ENCODE measurements at regions not wholly inside any gene's neighbourhood (a gene's known extent, or its start where the extent isn't known, plus 50 kb on each side); places are given as distances from the start of the nearest gene placed in this dataset.

GRCh38 chr6:156345700-156346099 lies 431.5 kb upstream of the ARID1B start:
- 65 to 74% (median 66%) methylated on average over 7 of the region's 7 CpGs for WGBS, 4 donors
- Histone ChIP-seq H3K27ac (no peak overlapping the region), H3K36me3 (replicated peaks in 1 of 2) (no peaks in the 10 kb centered on the region), H3K4me1 (replicated peaks in 1 of 2) (no peaks in the 10 kb centered on the region), H3K9me3 (replicated peaks in 1 of 3) (no peaks in the 10 kb centered on the region), H3K27me3 (no peaks in the 10 kb centered on the region), H3K4me3 (no peak overlapping the region)
- DNase-seq, result no peak
- TF ChIP-seq CTCF (IDR thresholded peaks at IDR 0.05), result no peak
- TF ChIP-seq POLR2A (IDR thresholded peaks at IDR 0.05), result no peak
- intact Hi-C loops (cut with DNase I), result no loop called here

- TF ChIP-seq CTCF (IDR thresholded peaks at IDR 0.05), result no peak
- no peak for TF ChIP-seq POLR2A (IDR thresholded peaks at IDR 0.05)
- 41 to 53% (median 46%) methylated on average over 2 of the region's 2 CpGs for WGBS, 4 donors
- no peak overlapping the region for H3K4me3 ChIP-seq
- H3K27ac ChIP-seq, result no peak overlapping the region
- H3K4me1 ChIP-seq (replicated peaks in 1 of 2), result no peaks in the 10 kb centered on the region
- H3K9me3 ChIP-seq (replicated peaks in 1 of 3), result no peaks in the 10 kb centered on the region
- no peaks in the 10 kb centered on the region for H3K27me3 ChIP-seq
- no peaks in the 10 kb centered on the region for H3K36me3 ChIP-seq (replicated peaks in 1 of 2)
- no peak for DNase-seq
- intact Hi-C loops (cut with DNase I), result no loop called here
Measured at GRCh38 chr6:156344491-156344890, 432.7 kb upstream of the ARID1B start.

GRCh38 chr6:156337801-156338200 lies 439.4 kb upstream of the ARID1B start:
- WGBS, 4 donors, result 80 to 90% (median 89%) methylated on average over 4 of the region's 4 CpGs
- no peaks in the 10 kb centered on the region for H3K36me3 ChIP-seq (replicated peaks in 1 of 2)
- TF ChIP-seq POLR2A (IDR thresholded peaks at IDR 0.05), result no peak
- no peak for TF ChIP-seq CTCF (IDR thresholded peaks at IDR 0.05)
- H3K27ac ChIP-seq, result no peak overlapping the region
- H3K27me3 ChIP-seq, result no peaks in the 10 kb centered on the region
- H3K4me3 ChIP-seq, result no peak overlapping the region
- H3K4me1 ChIP-seq (replicated peaks in 1 of 2), result no peaks in the 10 kb centered on the region
- no peak for DNase-seq
- intact Hi-C loops (cut with DNase I), result no loop called here
- no peaks in the 10 kb centered on the region for H3K9me3 ChIP-seq (replicated peaks in 1 of 3)

DNA sequence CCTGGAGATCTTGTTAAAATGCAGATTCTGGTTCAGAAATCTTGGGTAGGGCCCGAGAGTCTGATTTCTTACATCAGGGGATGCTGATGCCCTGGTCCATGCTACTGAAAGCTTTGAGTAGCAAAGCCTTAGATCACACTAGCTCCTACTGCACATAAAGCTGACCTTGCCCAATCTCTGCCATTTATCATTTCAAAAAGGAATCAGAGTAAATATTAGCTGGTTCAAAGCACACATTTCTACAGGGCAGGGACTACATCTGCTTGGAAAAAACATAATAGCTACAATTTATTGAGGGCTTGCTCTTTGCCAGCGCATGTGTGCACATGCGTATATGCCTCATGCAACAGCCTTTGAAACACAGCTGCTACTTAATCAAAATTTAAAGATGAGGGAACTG lies 440.4 kb upstream of the ARID1B start:
- 68 to 84% (median 72%) methylated on average over 3 of the region's 3 CpGs for WGBS, 4 donors
- Histone ChIP-seq H3K27ac (no peak overlapping the region), H3K36me3 (replicated peaks in 1 of 2) (no peaks in the 10 kb centered on the region), H3K4me3 (no peak overlapping the region), H3K4me1 (replicated peaks in 1 of 2) (no peaks in the 10 kb centered on the region), H3K27me3 (no peaks in the 10 kb centered on the region), H3K9me3 (replicated peaks in 1 of 3) (no peaks in the 10 kb centered on the region)
- no peak for DNase-seq
- intact Hi-C loops (cut with DNase I), result no loop called here
- no peak for TF ChIP-seq CTCF (IDR thresholded peaks at IDR 0.05)
- TF ChIP-seq POLR2A (IDR thresholded peaks at IDR 0.05), result no peak
